Endothelial cell of hepatic sinusoid (primary cell): ENCODE measurements at regions not wholly inside any gene's neighbourhood (a gene's known extent, or its start where the extent isn't known, plus 50 kb on each side); places are given as distances from the start of the nearest gene placed in this dataset.

ENCODE experiments used
- in situ Hi-C: cut with HindIII; loops from 2 replicates; pipeline ENCODE4 v1.10.0; 2017; ENCODE audit warnings: low sequenced_read_pairs

- in situ Hi-C loops: no loop called here
Measured at GRCh38 chr16:25464058-25464457, 206.4 kb upstream of the ZKSCAN2 start.

- in situ Hi-C loops: no loop called here
Measured at GRCh38 chr16:25449802-25450201, 192.2 kb upstream of the ZKSCAN2 start.

GRCh38 chr16:25443994-25444393, 186.3 kb upstream of the ZKSCAN2 start:
- in situ Hi-C loops: no loop called here

GRCh38 chr16:25434064-25434463, 176.4 kb upstream of the ZKSCAN2 start:
- in situ Hi-C loops: no loop called here

- in situ Hi-C loops: no loop called here
Measured at GRCh38 chr16:25433388-25433787, 175.7 kb upstream of the ZKSCAN2 start.

GRCh38 chr16:25431472-25431871, 173.8 kb upstream of the ZKSCAN2 start:
- in situ Hi-C loops: no loop called here

GRCh38 chr16:25426829-25427228, 169.2 kb upstream of the ZKSCAN2 start:
- in situ Hi-C loops: no loop called here

- in situ Hi-C loops: no loop called here
Measured at GRCh38 chr16:25419681-25420080, 162.0 kb upstream of the ZKSCAN2 start.

- in situ Hi-C loops: no loop called here
Measured at GRCh38 chr16:25419153-25419552, 161.5 kb upstream of the ZKSCAN2 start.

GRCh38 chr16:25416002-25416401, 158.4 kb upstream of the ZKSCAN2 start:
- in situ Hi-C loops: no loop called here

- in situ Hi-C loops: no loop called here
Measured at GRCh38 chr16:25413975-25414374, 156.3 kb upstream of the ZKSCAN2 start.

GRCh38 chr16:25413133-25413532, 155.5 kb upstream of the ZKSCAN2 start:
- in situ Hi-C loops: no loop called here

GRCh38 chr16:25411396-25412081, 153.9 kb upstream of the ZKSCAN2 start:
- in situ Hi-C loops: no loop called here

- in situ Hi-C loops: no loop called here
Measured at GRCh38 chr16:25403852-25404251, 146.2 kb upstream of the ZKSCAN2 start.

GRCh38 chr16:25395528-25395927, 137.9 kb upstream of the ZKSCAN2 start:
- in situ Hi-C loops: no loop called here

- in situ Hi-C loops: no loop called here
Measured at GRCh38 chr16:25390761-25391160, 133.1 kb upstream of the ZKSCAN2 start.

GRCh38 chr16:25374556-25374955, 116.9 kb upstream of the ZKSCAN2 start:
- in situ Hi-C loops: no loop called here

- in situ Hi-C loops: no loop called here
Measured at GRCh38 chr16:25372716-25373115, 115.1 kb upstream of the ZKSCAN2 start.

- in situ Hi-C loops: no loop called here
Measured at GRCh38 chr16:25371342-25371741, 113.7 kb upstream of the ZKSCAN2 start.

- in situ Hi-C loops: no loop called here
Measured at GRCh38 chr16:25370541-25370940, 112.9 kb upstream of the ZKSCAN2 start.

- in situ Hi-C loops: no loop called here
Measured at GRCh38 chr16:25367773-25368524, 110.3 kb upstream of the ZKSCAN2 start.

- in situ Hi-C loops: no loop called here
Measured at GRCh38 chr16:25366078-25366477, 108.4 kb upstream of the ZKSCAN2 start.
